ENCODE measurements at regions not wholly inside any gene's neighbourhood (a gene's known extent, or its start where the extent isn't known, plus 50 kb on each side); places are given as distances from the start of the nearest gene placed in this dataset.
"Not testable (repeated sequence)": the region's sequence is repeated elsewhere in the genome, so short reads cannot be mapped to it uniquely, and the experiment has no call there.

DNA sequence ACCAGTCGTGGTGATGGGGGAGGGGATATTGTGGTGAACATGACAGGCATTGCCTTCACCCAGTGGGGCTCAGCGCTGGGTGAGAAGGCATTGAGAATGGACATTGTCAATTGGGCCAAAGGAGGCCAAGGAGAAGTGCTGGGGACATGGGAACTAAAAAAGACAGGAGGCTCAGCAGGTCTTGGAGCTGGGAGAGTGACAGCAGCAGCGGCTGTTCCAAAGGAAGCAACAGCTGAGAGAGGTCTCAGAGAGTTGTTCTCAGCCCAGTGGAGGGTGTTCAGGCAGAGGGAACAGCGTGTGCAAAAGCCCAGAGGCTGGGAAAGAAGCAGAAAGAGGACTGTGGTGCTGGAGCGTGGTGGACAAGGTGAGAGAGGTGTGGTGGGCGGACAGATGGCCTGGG is 56.6 kb upstream of the ASNS start:
- DNase-seq (ENCODE audit: low read depth), result not testable (repeated sequence)

DNA sequence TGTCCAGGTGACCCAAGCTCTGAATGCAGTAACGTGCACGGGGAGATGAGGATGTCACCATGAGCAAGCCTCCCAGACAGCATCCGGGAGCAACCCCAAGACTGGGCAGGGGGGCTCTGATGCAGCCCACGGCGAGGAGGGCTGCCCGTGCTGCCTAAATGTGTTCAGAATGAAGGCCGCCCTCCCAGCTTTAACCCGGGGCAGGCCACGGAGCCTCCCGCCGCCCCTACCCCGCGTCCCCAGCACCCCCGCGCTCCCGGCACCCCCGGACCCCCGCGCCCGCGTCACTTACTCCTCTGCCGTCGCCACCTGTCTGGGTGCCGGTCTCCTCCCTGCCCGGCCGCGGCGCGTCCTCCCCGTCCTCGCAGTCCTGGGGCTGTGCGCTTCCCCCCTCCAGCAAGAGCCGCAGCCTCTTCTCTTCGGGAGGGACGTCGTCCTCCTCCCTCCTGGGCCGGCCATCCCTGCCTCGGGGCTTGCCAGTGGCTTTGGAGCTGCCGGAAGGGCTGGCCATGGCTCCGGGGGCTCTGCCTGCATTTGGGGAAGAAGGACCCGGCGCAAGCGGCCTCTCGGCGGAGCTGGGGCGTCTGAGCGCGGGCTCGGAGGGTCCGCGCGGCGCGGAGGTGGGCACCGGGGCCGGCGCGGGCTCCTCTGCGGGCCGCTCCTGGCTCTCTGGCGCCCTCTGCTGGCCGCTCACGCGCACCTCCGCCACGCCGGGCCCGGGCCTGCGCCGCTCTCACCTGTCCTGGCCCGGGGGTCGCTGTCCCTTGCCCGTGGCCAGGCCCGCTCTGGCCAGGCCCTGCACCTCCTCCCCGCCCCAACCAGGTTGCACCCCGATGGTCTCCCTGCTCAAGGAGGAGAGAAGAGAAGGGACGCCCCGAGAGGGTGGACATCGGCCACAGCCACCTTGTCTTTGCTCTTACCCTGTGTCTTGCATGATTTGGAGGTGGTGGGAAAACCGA is 55.9 kb upstream of the ASNS start:
- DNase-seq (ENCODE audit: low read depth), result peak; percentile 5
